GM19025 (cell line): ENCODE measurements at regions not wholly inside any gene's neighbourhood (a gene's known extent, or its start where the extent isn't known, plus 50 kb on each side); places are given as distances from the start of the nearest gene placed in this dataset.
A peak's percentile ranks its signal among the peaks of the same experiment; 100 is the strongest.

ENCODE experiments used
- ATAC-seq: cut with Tn5 transposase; IDR thresholded peaks from one replicate; pipeline ENCODE4 v1.9.1; 2021; ENCODE audit warnings: mild to moderate bottlenecking, low read depth, moderate library complexity; ENCODE audit not compliant: unreplicated experiment

DNA sequence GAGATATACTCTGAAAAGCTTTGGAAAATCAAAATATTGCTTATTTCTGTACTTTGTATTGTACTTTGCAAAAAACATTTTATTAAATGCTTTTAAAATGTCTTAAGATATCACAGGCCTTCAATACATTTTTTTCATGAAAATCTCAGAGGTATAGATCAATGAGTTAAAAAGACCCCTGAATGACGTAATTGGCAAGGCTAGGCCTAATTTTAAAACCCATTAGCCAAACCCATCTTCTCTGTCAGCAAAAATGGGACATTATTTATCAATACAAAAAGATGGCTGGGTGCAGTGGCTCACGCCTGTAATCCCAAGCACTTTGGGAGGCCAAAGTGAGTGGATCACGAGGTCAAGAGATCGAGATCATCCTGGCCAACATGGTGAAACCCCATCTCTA lies 84.8 kb upstream of the PAK5 start:
- no peak for ATAC-seq

DNA sequence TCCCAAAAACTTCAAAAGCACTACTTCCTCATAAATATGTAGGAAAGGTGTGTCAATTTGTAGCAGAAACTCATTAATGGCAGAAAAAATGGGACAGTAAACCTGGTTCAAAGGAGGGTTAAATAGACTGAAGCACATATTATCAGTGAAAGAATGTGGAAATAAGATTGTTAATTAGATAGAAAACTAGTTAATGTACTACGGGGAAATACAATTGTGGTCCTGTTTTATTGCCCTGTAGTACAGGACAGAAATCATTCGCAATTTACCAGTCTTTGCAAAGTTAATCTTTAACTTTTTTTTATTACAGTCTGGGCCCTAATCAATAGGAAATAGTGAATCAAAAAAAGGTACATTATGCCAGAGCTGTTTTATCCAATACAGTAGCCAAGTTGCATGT lies 82.0 kb upstream of the PAK5 start:
- no peak for ATAC-seq

DNA sequence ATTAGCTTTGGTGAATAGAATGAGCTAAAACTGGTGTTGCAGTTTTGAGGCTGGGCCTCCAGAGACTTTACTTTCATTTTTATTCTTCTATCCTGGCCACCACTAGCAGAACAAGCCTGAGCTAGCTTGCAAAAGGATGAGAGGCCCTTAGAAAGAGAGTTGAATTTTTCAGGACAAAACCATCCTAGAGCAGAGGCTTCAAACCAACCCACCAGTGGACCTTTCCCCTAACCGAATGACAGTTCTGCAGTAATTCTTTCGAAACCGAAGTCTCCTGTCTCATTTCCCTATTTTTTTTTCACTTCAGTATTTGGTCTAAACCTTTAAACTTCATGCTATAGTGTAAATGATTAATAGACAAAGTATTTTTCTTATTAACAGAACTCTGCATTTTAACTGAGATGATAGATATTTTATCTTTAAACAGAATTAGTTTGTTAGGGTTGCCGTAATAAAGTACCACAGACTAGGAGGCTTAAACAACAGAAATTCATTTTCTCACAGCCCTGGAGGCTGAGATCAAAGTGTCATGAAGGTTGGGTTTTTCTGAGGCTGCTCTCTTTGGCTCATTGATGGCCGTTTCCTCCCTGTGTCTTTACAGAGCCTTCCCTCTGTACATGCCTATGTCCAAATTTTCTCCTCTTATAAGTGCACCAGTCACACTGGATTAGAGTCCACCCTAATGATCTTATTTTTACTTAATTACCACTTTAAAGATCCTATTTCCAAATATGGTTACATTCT lies 80.6 kb upstream of the PAK5 start:
- ATAC-seq, result peak; percentile 74

DNA sequence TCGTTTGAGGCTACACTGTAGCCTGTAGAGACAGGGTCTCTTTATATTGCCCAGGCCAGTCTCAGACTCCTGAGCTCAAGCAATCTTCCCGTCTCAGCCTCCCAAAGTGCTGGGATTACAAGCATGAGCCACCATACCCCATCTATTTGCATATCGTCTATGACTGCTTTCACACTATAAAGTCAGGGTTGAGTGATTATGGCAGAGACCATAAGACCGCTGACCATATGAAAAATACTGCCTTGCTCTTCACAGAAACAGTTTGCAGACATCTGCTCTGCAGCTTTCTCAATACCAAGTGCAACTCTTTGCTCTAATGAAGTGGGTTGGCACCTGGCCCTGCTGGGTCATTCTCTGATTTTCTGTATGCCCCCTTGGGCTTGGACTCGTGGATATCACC lies 79.5 kb upstream of the PAK5 start:
- peak; percentile 46 for ATAC-seq

- ATAC-seq, result no peak
These were observed 77.9 kb upstream of the PAK5 start for GRCh38 chr20:9916761-9917160.

DNA sequence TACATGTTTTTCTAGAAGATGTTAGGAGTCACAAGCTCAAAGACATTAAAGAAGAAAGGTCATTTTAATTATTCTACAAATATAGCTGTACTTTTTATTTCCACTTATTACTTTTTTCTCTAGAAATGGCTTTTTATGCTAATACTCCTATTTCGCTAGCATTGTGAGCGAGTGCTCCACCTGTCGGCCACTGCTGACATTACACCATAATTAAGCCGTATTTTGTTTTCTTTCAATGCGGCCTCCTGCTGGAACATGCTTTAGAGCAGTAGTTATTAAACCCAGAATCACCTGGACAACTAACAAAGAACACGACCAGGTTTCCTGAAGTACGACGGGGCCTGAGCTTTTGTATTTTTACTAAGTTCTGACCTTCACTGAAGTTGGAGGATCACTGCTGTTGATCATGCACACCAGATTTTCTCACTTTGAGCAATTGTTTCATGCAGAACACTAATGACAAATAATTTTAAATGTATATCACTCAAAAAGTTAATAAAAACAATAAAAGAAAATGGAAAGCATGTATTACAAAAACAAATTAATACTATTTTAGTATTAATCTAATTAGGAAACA lies 74.1 kb upstream of the PAK5 start:
- ATAC-seq, result no peak

DNA sequence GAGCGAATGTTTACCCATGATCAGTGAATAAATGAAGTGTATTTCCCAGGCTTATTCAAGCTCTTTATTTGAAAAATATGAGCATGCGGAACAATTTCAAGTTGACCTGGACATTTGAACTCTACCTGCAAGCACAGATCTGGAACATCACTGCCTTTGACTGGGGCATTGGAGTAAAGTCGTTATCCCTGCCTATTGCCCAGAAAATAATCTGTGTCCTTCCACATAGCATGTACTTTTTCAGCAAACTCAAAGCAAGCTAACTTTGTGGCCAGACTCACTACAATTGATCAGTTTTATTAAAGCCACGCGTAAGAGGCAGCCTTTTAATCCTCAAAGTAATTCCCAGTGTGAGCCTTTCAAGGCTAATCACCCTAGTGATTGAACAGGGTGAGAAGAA lies 73.4 kb upstream of the PAK5 start:
- ATAC-seq, result no peak

GRCh38 chr20:9911519-9911918 lies 72.6 kb upstream of the PAK5 start:
- no peak for ATAC-seq

GRCh38 chr20:9909167-9909566 lies 70.3 kb upstream of the PAK5 start:
- ATAC-seq, result no peak

- ATAC-seq, result no peak
These were observed 64.3 kb upstream of the PAK5 start for GRCh38 chr20:9903048-9903655.

GRCh38 chr20:9889270-9889981 lies 50.5 kb upstream of the PAK5 start:
- ATAC-seq, result no peak
